ENCODE measurements at regions not wholly inside any gene's neighbourhood (a gene's known extent, or its start where the extent isn't known, plus 50 kb on each side); places are given as distances from the start of the nearest gene placed in this dataset.

DNA sequence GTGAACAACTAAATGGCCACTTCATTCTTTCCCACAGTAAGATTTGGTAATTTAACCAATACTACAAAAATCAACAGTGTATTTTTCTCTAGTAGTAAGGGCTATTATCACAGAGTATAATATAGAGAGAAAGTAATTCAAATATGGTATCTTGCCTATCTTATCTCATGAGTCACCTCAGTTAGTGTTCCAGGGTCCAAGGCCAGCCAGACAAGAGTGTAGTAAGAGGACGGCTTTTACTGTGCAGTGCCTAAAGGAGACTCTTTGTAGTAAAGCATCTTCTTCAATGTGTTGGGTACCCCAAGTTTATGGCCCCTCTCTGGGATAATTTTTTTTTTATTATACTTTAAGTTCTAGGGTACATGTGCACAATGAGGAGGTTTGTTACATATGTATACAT is 607.4 kb downstream of the PKHD1 start:
- TF ChIP-seq, protein P1, sequence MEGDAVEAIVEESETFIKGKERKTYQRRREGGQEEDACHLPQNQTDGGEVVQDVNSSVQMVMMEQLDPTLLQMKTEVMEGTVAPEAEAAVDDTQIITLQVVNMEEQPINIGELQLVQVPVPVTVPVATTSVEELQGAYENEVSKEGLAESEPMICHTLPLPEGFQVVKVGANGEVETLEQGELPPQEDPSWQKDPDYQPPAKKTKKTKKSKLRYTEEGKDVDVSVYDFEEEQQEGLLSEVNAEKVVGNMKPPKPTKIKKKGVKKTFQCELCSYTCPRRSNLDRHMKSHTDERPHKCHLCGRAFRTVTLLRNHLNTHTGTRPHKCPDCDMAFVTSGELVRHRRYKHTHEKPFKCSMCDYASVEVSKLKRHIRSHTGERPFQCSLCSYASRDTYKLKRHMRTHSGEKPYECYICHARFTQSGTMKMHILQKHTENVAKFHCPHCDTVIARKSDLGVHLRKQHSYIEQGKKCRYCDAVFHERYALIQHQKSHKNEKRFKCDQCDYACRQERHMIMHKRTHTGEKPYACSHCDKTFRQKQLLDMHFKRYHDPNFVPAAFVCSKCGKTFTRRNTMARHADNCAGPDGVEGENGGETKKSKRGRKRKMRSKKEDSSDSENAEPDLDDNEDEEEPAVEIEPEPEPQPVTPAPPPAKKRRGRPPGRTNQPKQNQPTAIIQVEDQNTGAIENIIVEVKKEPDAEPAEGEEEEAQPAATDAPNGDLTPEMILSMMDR (IDR thresholded peaks at IDR 0.05), result no peak

DNA sequence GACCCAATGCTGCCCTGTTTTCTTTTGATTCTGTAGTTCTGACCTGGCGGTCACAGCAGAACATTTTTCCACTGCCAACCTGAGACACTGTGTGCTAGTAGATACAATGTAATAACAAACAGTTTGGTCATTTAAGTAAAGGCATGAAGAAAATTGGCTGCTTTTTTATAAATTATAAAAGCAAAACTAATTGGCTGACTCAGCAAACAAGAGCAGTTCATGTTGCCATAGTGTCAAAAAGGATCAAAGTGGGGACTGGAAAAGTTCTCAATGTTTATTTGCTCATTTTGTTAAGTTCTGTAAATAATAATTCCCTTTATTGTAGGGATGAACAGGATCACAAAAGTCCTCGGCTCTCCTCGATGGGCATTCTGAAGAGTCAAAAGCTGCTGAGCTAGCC is 599.5 kb downstream of the PKHD1 start:
- TF ChIP-seq, protein P1 (IDR thresholded peaks at IDR 0.05), result no peak

DNA sequence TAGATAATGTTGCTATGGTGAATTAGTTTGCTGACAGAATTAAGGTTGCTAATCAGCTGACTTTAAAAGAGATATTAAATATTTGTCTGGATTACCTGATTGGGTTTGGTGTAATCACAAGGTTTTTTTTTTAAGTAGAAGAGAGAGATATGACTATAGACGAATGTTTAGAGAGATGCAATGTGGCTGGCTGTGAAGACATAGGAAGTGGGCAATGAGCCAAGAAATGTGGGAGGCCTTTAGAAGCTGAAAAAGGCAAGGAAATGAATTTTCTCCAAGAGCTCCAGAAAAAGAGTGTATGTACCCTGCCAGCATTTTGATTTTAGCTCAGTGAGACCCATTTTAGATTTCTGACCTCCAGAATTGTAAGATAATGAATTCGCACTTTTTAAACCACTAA is 598.3 kb downstream of the PKHD1 start:
- TF ChIP-seq, protein P1 (IDR thresholded peaks at IDR 0.05), result no peak

DNA sequence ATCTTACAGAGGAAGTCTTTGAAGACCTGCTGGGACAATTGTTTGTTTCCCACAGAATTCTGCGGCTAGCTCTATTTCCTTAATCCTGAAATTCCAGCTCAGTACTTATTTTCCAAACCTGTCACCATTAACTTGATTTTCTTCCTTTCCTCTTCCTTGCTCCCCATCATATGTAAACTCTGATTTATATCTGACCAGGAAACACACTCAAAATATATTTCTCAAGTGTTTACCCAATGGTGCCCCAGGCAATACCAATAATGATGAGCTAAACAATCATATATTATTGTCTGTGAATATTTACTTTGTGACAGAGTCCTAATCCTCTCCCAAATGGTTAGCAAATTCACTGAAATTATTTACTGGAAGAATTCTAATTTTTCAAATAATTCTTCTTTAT is 597.3 kb downstream of the PKHD1 start:
- TF ChIP-seq, protein P1 (IDR thresholded peaks at IDR 0.05), result no peak

DNA sequence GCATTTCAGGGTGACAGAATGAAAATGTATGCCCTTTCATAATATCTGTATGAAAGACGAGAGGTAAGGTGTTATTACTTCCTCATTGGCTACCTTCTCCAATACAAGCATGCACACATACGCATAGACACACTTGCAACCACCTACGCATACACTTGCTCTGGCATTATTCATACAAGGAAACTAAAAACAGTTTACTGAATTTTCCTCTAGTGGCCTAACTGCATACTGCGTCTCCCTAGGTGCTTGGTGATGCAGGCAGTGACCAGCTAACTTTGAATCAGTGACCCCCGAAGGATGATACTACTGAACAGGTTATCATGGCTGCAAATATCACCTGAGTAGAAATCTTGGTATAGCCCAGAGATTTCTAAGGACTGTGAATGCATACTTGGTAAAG is 593.1 kb downstream of the PKHD1 start:
- TF ChIP-seq, protein P1 (IDR thresholded peaks at IDR 0.05), result no peak

DNA sequence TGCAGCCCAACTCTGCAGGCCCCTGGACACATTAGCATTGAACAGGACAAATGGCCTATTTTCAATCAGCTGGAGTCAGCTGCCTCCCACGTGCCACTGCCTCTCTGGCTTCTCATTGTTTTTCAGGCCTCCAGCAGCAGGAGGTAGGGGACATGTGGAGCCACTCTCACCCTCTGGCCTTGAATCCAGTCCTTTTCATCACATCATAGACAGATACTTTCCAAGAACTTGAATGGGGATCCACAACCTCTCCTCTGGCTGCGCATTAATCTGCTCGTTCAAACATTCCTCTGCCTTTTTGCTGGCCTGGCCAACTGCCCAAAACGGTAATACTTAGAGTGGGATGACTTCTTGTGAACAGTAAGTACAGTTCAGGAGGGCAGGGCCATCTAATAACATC is 592.3 kb downstream of the PKHD1 start:
- TF ChIP-seq, protein P1 (IDR thresholded peaks at IDR 0.05), result no peak

DNA sequence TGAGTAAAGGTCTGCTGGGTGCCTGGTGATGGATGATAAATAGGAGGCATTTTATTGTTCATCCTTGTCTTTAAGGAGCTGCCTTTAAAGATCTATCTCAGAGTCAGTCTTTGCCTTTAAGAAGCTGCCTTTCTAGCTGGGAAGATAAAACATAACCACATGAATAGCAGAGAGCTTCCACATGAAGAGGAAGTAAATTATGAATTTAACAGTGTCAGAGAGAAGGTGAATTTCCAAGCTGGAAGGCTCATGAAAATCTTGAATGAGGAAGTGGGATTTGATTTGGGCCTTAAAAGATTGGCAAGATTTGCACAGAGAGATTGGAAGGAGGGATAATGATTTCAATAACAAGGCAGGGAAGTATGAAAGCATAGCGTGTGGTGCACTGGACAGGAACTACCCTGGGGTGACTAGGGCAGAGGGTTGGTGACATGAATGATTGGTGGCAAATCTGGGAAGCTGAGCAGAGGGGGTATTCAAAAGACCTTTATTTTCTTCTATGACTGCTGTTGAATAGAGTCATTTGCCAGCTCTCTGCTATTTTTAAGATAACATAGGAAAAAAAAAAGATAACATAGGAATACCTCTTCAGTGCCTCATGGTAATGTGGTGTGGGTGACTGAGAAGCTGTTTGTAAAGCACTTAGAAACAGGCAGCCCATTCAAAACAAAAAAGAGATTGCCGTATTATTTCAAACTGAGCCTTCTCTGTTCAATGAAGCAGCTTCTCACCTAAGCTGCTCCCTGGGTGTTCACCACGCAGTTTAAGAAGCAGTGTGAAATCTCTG is 591.6 kb downstream of the PKHD1 start:
- TF ChIP-seq, protein P1 (IDR thresholded peaks at IDR 0.05), result no peak

DNA sequence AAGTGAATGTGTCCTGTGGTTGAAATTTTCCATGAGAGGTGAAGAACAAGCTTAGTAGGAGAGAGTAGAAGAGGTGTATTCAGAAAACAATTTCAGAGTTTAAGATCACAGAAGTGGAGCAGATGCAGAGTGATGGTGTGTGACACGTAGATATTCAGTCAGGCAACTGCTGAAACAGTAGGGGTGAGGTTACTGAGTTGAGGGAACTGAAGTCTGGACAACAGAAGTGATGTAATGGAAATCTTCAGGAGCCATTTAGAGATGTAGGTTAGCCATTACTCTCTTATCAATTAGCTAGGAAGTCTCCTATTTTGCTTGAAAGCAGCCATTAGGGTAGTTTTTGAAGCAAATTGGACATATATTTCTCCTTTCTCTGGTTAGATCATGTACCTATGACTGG is 584.4 kb downstream of the PKHD1 start:
- TF ChIP-seq, protein P1 (IDR thresholded peaks at IDR 0.05), result no peak

All from LNCAP (cell line).